ENCODE measurements at regions not wholly inside any gene's neighbourhood (a gene's known extent, or its start where the extent isn't known, plus 50 kb on each side); places are given as distances from the start of the nearest gene placed in this dataset.

- Histone ChIP-seq H3K9ac (ENCODE audit: low read depth, low read length) (no peak overlapping the region), H3K4me1 (ENCODE audit: control insufficient read depth, insufficient read depth, low read length) (peaks cover 6% of the 10 kb centered on the region), H3K4me3 (ENCODE audit: low read depth, low read length) (no peak overlapping the region), H3K36me3 (ENCODE audit: control insufficient read depth, insufficient read depth, low read length) (no peaks in the 10 kb centered on the region), H3K9me3 (ENCODE audit: control insufficient read depth, insufficient read depth, low read length) (no peaks in the 10 kb centered on the region), H3K27ac (ENCODE audit: low read depth, low read length) (no peak overlapping the region), H3K27me3 (ENCODE audit: control insufficient read depth, insufficient read depth, low read length) (no peaks in the 10 kb centered on the region)
Measured at GRCh38 chr3:81245043-81245442, 516.4 kb downstream of the GBE1 start.

GRCh38 chr3:81244231-81244630, 517.2 kb downstream of the GBE1 start:
- Histone ChIP-seq H3K27ac (ENCODE audit: low read depth, low read length) (no peak overlapping the region), H3K9me3 (ENCODE audit: control insufficient read depth, insufficient read depth, low read length) (no peaks in the 10 kb centered on the region), H3K36me3 (ENCODE audit: control insufficient read depth, insufficient read depth, low read length) (no peaks in the 10 kb centered on the region), H3K9ac (ENCODE audit: low read depth, low read length) (no peak overlapping the region), H3K4me1 (ENCODE audit: control insufficient read depth, insufficient read depth, low read length) (peaks cover 1% of the 10 kb centered on the region; the same call in 1 of the 2 replicates), H3K4me3 (ENCODE audit: low read depth, low read length) (no peak overlapping the region), H3K27me3 (ENCODE audit: control insufficient read depth, insufficient read depth, low read length) (no peaks in the 10 kb centered on the region)

GRCh38 chr3:81242871-81243270, 518.6 kb downstream of the GBE1 start:
- H3K9ac ChIP-seq (ENCODE audit: low read depth, low read length) = no peak overlapping the region
- no peak overlapping the region for H3K27ac ChIP-seq (ENCODE audit: low read depth, low read length)
- peaks cover 11% of the 10 kb centered on the region for H3K4me1 ChIP-seq (ENCODE audit: control insufficient read depth, insufficient read depth, low read length)
- no peak overlapping the region for H3K4me3 ChIP-seq (ENCODE audit: low read depth, low read length)
- H3K36me3 ChIP-seq (ENCODE audit: control insufficient read depth, insufficient read depth, low read length) = no peaks in the 10 kb centered on the region
- no peaks in the 10 kb centered on the region for H3K9me3 ChIP-seq (ENCODE audit: control insufficient read depth, insufficient read depth, low read length)
- H3K27me3 ChIP-seq (ENCODE audit: control insufficient read depth, insufficient read depth, low read length) = no peaks in the 10 kb centered on the region

GRCh38 chr3:81237181-81237580, 524.3 kb downstream of the GBE1 start:
- no peak overlapping the region for H3K27ac ChIP-seq (ENCODE audit: low read depth, low read length)
- no peak overlapping the region for H3K9ac ChIP-seq (ENCODE audit: low read depth, low read length)
- peaks cover 12% of the 10 kb centered on the region for H3K4me1 ChIP-seq (ENCODE audit: control insufficient read depth, insufficient read depth, low read length)
- H3K4me3 ChIP-seq (ENCODE audit: low read depth, low read length) = no peak overlapping the region
- H3K36me3 ChIP-seq (ENCODE audit: control insufficient read depth, insufficient read depth, low read length) = no peaks in the 10 kb centered on the region
- no peaks in the 10 kb centered on the region for H3K9me3 ChIP-seq (ENCODE audit: control insufficient read depth, insufficient read depth, low read length)
- no peaks in the 10 kb centered on the region for H3K27me3 ChIP-seq (ENCODE audit: control insufficient read depth, insufficient read depth, low read length)

GRCh38 chr3:81218023-81218422, 543.4 kb downstream of the GBE1 start:
- H3K4me1 ChIP-seq (ENCODE audit: control insufficient read depth, insufficient read depth, low read length) = no peaks in the 10 kb centered on the region
- H3K27ac ChIP-seq (ENCODE audit: low read depth, low read length) = no peak overlapping the region
- no peak overlapping the region for H3K9ac ChIP-seq (ENCODE audit: low read depth, low read length)
- no peaks in the 10 kb centered on the region for H3K36me3 ChIP-seq (ENCODE audit: control insufficient read depth, insufficient read depth, low read length)
- H3K27me3 ChIP-seq (ENCODE audit: control insufficient read depth, insufficient read depth, low read length) = no peaks in the 10 kb centered on the region
- no peaks in the 10 kb centered on the region for H3K9me3 ChIP-seq (ENCODE audit: control insufficient read depth, insufficient read depth, low read length)
- no peak overlapping the region for H3K4me3 ChIP-seq (ENCODE audit: low read depth, low read length)

GRCh38 chr3:81217101-81217500, 544.3 kb downstream of the GBE1 start:
- Histone ChIP-seq H3K9me3 (ENCODE audit: control insufficient read depth, insufficient read depth, low read length) (no peaks in the 10 kb centered on the region), H3K27me3 (ENCODE audit: control insufficient read depth, insufficient read depth, low read length) (no peaks in the 10 kb centered on the region), H3K4me3 (ENCODE audit: low read depth, low read length) (no peak overlapping the region), H3K36me3 (ENCODE audit: control insufficient read depth, insufficient read depth, low read length) (no peaks in the 10 kb centered on the region), H3K27ac (ENCODE audit: low read depth, low read length) (no peak overlapping the region), H3K4me1 (ENCODE audit: control insufficient read depth, insufficient read depth, low read length) (no peaks in the 10 kb centered on the region), H3K9ac (ENCODE audit: low read depth, low read length) (no peak overlapping the region)

- Histone ChIP-seq H3K4me1 (ENCODE audit: control insufficient read depth, insufficient read depth, low read length) (no peaks in the 10 kb centered on the region), H3K9ac (ENCODE audit: low read depth, low read length) (no peak overlapping the region), H3K36me3 (ENCODE audit: control insufficient read depth, insufficient read depth, low read length) (no peaks in the 10 kb centered on the region), H3K4me3 (ENCODE audit: low read depth, low read length) (no peak overlapping the region), H3K27me3 (ENCODE audit: control insufficient read depth, insufficient read depth, low read length) (no peaks in the 10 kb centered on the region), H3K27ac (ENCODE audit: low read depth, low read length) (no peak overlapping the region), H3K9me3 (ENCODE audit: control insufficient read depth, insufficient read depth, low read length) (no peaks in the 10 kb centered on the region)
Measured at GRCh38 chr3:81216192-81216591, 545.3 kb downstream of the GBE1 start.

- no peak overlapping the region for H3K9ac ChIP-seq (ENCODE audit: low read depth, low read length)
- H3K9me3 ChIP-seq (ENCODE audit: control insufficient read depth, insufficient read depth, low read length) = no peaks in the 10 kb centered on the region
- no peaks in the 10 kb centered on the region for H3K4me1 ChIP-seq (ENCODE audit: control insufficient read depth, insufficient read depth, low read length)
- H3K27ac ChIP-seq (ENCODE audit: low read depth, low read length) = no peak overlapping the region
- H3K27me3 ChIP-seq (ENCODE audit: control insufficient read depth, insufficient read depth, low read length) = no peaks in the 10 kb centered on the region
- no peaks in the 10 kb centered on the region for H3K36me3 ChIP-seq (ENCODE audit: control insufficient read depth, insufficient read depth, low read length)
- no peak overlapping the region for H3K4me3 ChIP-seq (ENCODE audit: low read depth, low read length)
Measured at GRCh38 chr3:81214631-81215030, 546.8 kb downstream of the GBE1 start.

- no peak overlapping the region for H3K4me3 ChIP-seq (ENCODE audit: low read depth, low read length)
Measured at GRCh38 chr3:81199587-81199986, 561.9 kb downstream of the GBE1 start.

GRCh38 chr3:81198756-81199155, 562.7 kb downstream of the GBE1 start:
- no peaks in the 10 kb centered on the region for H3K27me3 ChIP-seq (ENCODE audit: control insufficient read depth, insufficient read depth, low read length)
- H3K4me3 ChIP-seq (ENCODE audit: low read depth, low read length) = no peak overlapping the region
- no peak overlapping the region for H3K9ac ChIP-seq (ENCODE audit: low read depth, low read length)
- H3K36me3 ChIP-seq (ENCODE audit: control insufficient read depth, insufficient read depth, low read length) = no peaks in the 10 kb centered on the region
- H3K27ac ChIP-seq (ENCODE audit: low read depth, low read length) = no peak overlapping the region
- no peaks in the 10 kb centered on the region for H3K4me1 ChIP-seq (ENCODE audit: control insufficient read depth, insufficient read depth, low read length)
- H3K9me3 ChIP-seq (ENCODE audit: control insufficient read depth, insufficient read depth, low read length) = no peaks in the 10 kb centered on the region

More at GRCh38 chr3:81199587-81199986, 561.9 kb downstream of the GBE1 start:
- H3K9me3 ChIP-seq (ENCODE audit: control insufficient read depth, insufficient read depth, low read length) = no peaks in the 10 kb centered on the region
- H3K4me1 ChIP-seq (ENCODE audit: control insufficient read depth, insufficient read depth, low read length) = no peaks in the 10 kb centered on the region
- H3K9ac ChIP-seq (ENCODE audit: low read depth, low read length) = no peak overlapping the region
- H3K27me3 ChIP-seq (ENCODE audit: control insufficient read depth, insufficient read depth, low read length) = no peaks in the 10 kb centered on the region
- H3K36me3 ChIP-seq (ENCODE audit: control insufficient read depth, insufficient read depth, low read length) = no peaks in the 10 kb centered on the region
- no peak overlapping the region for H3K27ac ChIP-seq (ENCODE audit: low read depth, low read length)

GRCh38 chr3:81198216-81198615, 563.2 kb downstream of the GBE1 start:
- Histone ChIP-seq H3K27ac (ENCODE audit: low read depth, low read length) (no peak overlapping the region), H3K4me3 (ENCODE audit: low read depth, low read length) (no peak overlapping the region)

GRCh38 chr3:81197386-81197785, 564.1 kb downstream of the GBE1 start:
- Histone ChIP-seq H3K4me1 (ENCODE audit: control insufficient read depth, insufficient read depth, low read length) (no peaks in the 10 kb centered on the region), H3K9ac (ENCODE audit: low read depth, low read length) (no peak overlapping the region), H3K4me3 (ENCODE audit: low read depth, low read length) (no peak overlapping the region), H3K36me3 (ENCODE audit: control insufficient read depth, insufficient read depth, low read length) (no peaks in the 10 kb centered on the region), H3K27me3 (ENCODE audit: control insufficient read depth, insufficient read depth, low read length) (no peaks in the 10 kb centered on the region), H3K27ac (ENCODE audit: low read depth, low read length) (no peak overlapping the region), H3K9me3 (ENCODE audit: control insufficient read depth, insufficient read depth, low read length) (no peaks in the 10 kb centered on the region)

More at GRCh38 chr3:81198216-81198615, 563.2 kb downstream of the GBE1 start:
- Histone ChIP-seq H3K4me1 (ENCODE audit: control insufficient read depth, insufficient read depth, low read length) (no peaks in the 10 kb centered on the region), H3K27me3 (ENCODE audit: control insufficient read depth, insufficient read depth, low read length) (no peaks in the 10 kb centered on the region), H3K9ac (ENCODE audit: low read depth, low read length) (no peak overlapping the region), H3K9me3 (ENCODE audit: control insufficient read depth, insufficient read depth, low read length) (no peaks in the 10 kb centered on the region), H3K36me3 (ENCODE audit: control insufficient read depth, insufficient read depth, low read length) (no peaks in the 10 kb centered on the region)
